ENCODE measurements at regions not wholly inside any gene's neighbourhood (a gene's known extent, or its start where the extent isn't known, plus 50 kb on each side); places are given as distances from the start of the nearest gene placed in this dataset.
"Not testable (repeated sequence)": the region's sequence is repeated elsewhere in the genome, so short reads cannot be mapped to it uniquely, and the experiment has no call there.

- no peak for DNase-seq (ENCODE audit: low spot score)
These were observed 294.7 kb upstream of the MAF start for GRCh38 chr16:79895053-79895916.

GRCh38 chr16:79893445-79893844, 292.9 kb upstream of the MAF start:
- DNase-seq (ENCODE audit: low spot score): no peak

- DNase-seq (ENCODE audit: low spot score): no peak
These were observed 291.7 kb upstream of the MAF start for GRCh38 chr16:79892278-79892677.

GRCh38 chr16:79891458-79891857, 290.9 kb upstream of the MAF start:
- no peak for DNase-seq (ENCODE audit: low spot score)

- no peak for DNase-seq (ENCODE audit: low spot score)
These were observed 287.3 kb upstream of the MAF start for GRCh38 chr16:79887541-79888540.

- DNase-seq (ENCODE audit: low spot score): no peak
These were observed 284.8 kb upstream of the MAF start for GRCh38 chr16:79885320-79885719.

- no peak for DNase-seq (ENCODE audit: low spot score)
These were observed 283.0 kb upstream of the MAF start for GRCh38 chr16:79883494-79883893.

- DNase-seq (ENCODE audit: low spot score): no peak
These were observed 281.9 kb upstream of the MAF start for GRCh38 chr16:79882340-79883005.

GRCh38 chr16:79881107-79881506, 280.6 kb upstream of the MAF start:
- not testable (repeated sequence) for DNase-seq (ENCODE audit: low spot score)

- DNase-seq (ENCODE audit: low spot score): no peak
These were observed 275.8 kb upstream of the MAF start for GRCh38 chr16:79876332-79876730.

- DNase-seq (ENCODE audit: low spot score): no peak
These were observed 273.9 kb upstream of the MAF start for GRCh38 chr16:79874391-79874790.

GRCh38 chr16:79873825-79874224, 273.3 kb upstream of the MAF start:
- no peak for DNase-seq (ENCODE audit: low spot score)

GRCh38 chr16:79871906-79872305, 271.4 kb upstream of the MAF start:
- no peak for DNase-seq (ENCODE audit: low spot score)

GRCh38 chr16:79870016-79870886, 269.7 kb upstream of the MAF start:
- no peak for DNase-seq (ENCODE audit: low spot score)

- no peak for DNase-seq (ENCODE audit: low spot score)
These were observed 268.9 kb upstream of the MAF start for GRCh38 chr16:79869304-79870015.

- no peak for DNase-seq (ENCODE audit: low spot score)
These were observed 268.3 kb upstream of the MAF start for GRCh38 chr16:79868841-79869240.

- DNase-seq (ENCODE audit: low spot score): no peak
These were observed 267.0 kb upstream of the MAF start for GRCh38 chr16:79867425-79867997.

GRCh38 chr16:79865918-79866317, 265.4 kb upstream of the MAF start:
- no peak for DNase-seq (ENCODE audit: low spot score)

- no peak for DNase-seq (ENCODE audit: low spot score)
These were observed 264.3 kb upstream of the MAF start for GRCh38 chr16:79864781-79865391.

Data from hematopoietic multipotent progenitor cell treated with erythropoietin and hydrocortisone succinate and interleukin-3 and kit ligand, for 15 days (in vitro differentiated cells).